GM23248 (cell line): ENCODE measurements at regions not wholly inside any gene's neighbourhood (a gene's known extent, or its start where the extent isn't known, plus 50 kb on each side); places are given as distances from the start of the nearest gene placed in this dataset.

ENCODE experiments used
- DNase-seq: peaks from one replicate; pipeline ENCODE4 v3.0.0-alpha.2; 2015
- H2AFZ ChIP-seq: fragments of 200-600 bp; sonication (generic); 2 replicates; pipeline ENCODE4 v1.6.1; 2016; ENCODE audit warnings: antibody characterized with exemption
- H3F3A ChIP-seq: fragments of 200-600 bp; sonication (generic); 2 replicates; pipeline ENCODE4 v1.6.1; 2016; ENCODE audit warnings: mild to moderate bottlenecking, antibody characterized with exemption, mixed run types; ENCODE audit not compliant: insufficient read depth
- H3K27ac ChIP-seq: fragments of 200-600 bp; sonication (generic); 2 replicates; pipeline ENCODE4 v1.5.1; 2016; ENCODE audit warnings: mild to moderate bottlenecking
- H3K27me3 ChIP-seq: fragments of 200-600 bp; sonication (generic); replicated peaks from 2 replicates; pipeline ENCODE4 v1.6.1; 2016; ENCODE audit warnings: mild to moderate bottlenecking; ENCODE audit not compliant: insufficient read depth
- H3K36me3 ChIP-seq: fragments of 200-600 bp; sonication (generic); 2 replicates; pipeline ENCODE4 v1.6.1; 2016; ENCODE audit warnings: low read depth, mild to moderate bottlenecking
- H3K4me1 ChIP-seq: fragments of 200-600 bp; sonication (generic); 2 replicates; pipeline ENCODE4 v1.6.1; 2016; ENCODE audit warnings: mild to moderate bottlenecking; ENCODE audit not compliant: insufficient read depth
- H3K4me2 ChIP-seq: fragments of 200-600 bp; sonication (generic); one replicate; pipeline ENCODE4 v1.6.1; 2016; ENCODE audit warnings: mild to moderate bottlenecking; ENCODE audit not compliant: unreplicated experiment
- H3K4me3 ChIP-seq: fragments of 200-600 bp; sonication (generic); 2 replicates; pipeline ENCODE4 v1.5.1; 2016; ENCODE audit warnings: mild to moderate bottlenecking
- H3K79me2 ChIP-seq: fragments of 200-600 bp; sonication (generic); 2 replicates; pipeline ENCODE4 v1.6.1; 2016; ENCODE audit warnings: mild to moderate bottlenecking; ENCODE audit not compliant: insufficient read depth
- H3K9ac ChIP-seq: fragments of 200-600 bp; sonication (generic); 2 replicates; pipeline ENCODE4 v1.6.1; 2016; ENCODE audit warnings: mild to moderate bottlenecking
- H3K9me2 ChIP-seq: fragments of 200-600 bp; sonication (generic); 2 replicates; pipeline ENCODE4 v1.6.1; 2016; ENCODE audit warnings: mixed run types, mild to moderate bottlenecking, moderate library complexity; ENCODE audit not compliant: insufficient read depth
- H3K9me3 ChIP-seq: fragments of 200-600 bp; sonication (generic); one replicate; pipeline ENCODE4 v1.6.1; 2017; ENCODE audit warnings: low read depth
- H4K20me1 ChIP-seq: fragments of 200-600 bp; sonication (generic); 2 replicates; pipeline ENCODE4 v1.6.0; 2016; ENCODE audit not compliant: insufficient read depth
- EZH2 ChIP-seq: fragments of 200-600 bp; sonication (generic); IDR thresholded peaks from 2 replicates; pipeline ENCODE4 v1.6.1; 2018; ENCODE audit warnings: antibody characterized with exemption, mild to moderate bottlenecking; ENCODE audit not compliant: insufficient read depth, poor library complexity, severe bottlenecking
- EZH2phosphoT487 ChIP-seq: fragments of 200-600 bp; sonication (generic); IDR thresholded peaks from 2 replicates; pipeline ENCODE4 v1.6.1; 2018; ENCODE audit warnings: antibody characterized with exemption, moderate library complexity, mild to moderate bottlenecking, low read depth; ENCODE audit not compliant: insufficient read depth
- WGBS, 2 experiments: methylation state at CpG; one replicate each; pipeline ENCODE4 v1.1.6; 2015 to 2017; ENCODE audit warnings: low lambda C conversion rate in 2 of 2, low coverage in 1 of 2; ENCODE audit errors: missing lambda C conversion rate in 2 of 2; 5-methylcytosine and 5-hydroxymethylcytosine counted together
- in situ Hi-C: fragments of 300-500 bp; cut with MboI; formaldehyde crosslinking; loops from 2 replicates; pipeline ENCODE4 v1.15.0; 2020

DNA sequence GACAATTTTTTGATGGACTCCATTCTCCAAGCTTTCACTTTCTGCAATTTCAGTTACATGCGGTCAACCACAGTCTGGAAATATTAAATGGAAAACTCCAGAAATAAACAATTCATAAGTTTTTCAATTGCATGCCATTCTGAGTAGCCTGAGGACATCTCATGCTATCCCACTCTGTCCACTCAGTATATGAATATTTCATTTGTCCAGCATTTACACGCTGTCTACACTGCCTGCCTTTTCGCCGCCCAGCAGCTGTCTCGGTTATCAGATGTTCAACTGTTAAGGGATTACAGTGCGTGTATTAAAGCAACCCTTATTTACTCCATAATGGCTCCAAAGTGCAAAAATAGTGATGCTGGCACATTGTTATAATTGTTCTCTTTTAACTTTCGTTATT is 116.3 kb downstream of the ADSS2 start:
- no peak overlapping the region for H3K4me3 ChIP-seq
- H2AFZ ChIP-seq, result no peak overlapping the region
- H4K20me1 ChIP-seq, result no peaks in the 10 kb centered on the region
- in situ Hi-C loops, result no loop called here
- no peaks in the 10 kb centered on the region for H3K79me2 ChIP-seq
- no peak overlapping the region for H3K4me2 ChIP-seq
- no peaks in the 10 kb centered on the region for H3K36me3 ChIP-seq
- no peak for TF ChIP-seq EZH2
- no peak for DNase-seq
- no peaks in the 10 kb centered on the region for H3K27me3 ChIP-seq
- H3K9me3 ChIP-seq, result no peaks in the 10 kb centered on the region
- H3K9me2 ChIP-seq, result no peaks in the 10 kb centered on the region
- no peak overlapping the region for H3K27ac ChIP-seq
- H3K9ac ChIP-seq, result no peak overlapping the region
- no peaks in the 10 kb centered on the region for H3K4me1 ChIP-seq
- no peaks in the 10 kb centered on the region for H3F3A ChIP-seq
- WGBS, 2 experiments, result 80 to 98% methylated on average over 6 to 7 of the region's 7 CpGs

DNA sequence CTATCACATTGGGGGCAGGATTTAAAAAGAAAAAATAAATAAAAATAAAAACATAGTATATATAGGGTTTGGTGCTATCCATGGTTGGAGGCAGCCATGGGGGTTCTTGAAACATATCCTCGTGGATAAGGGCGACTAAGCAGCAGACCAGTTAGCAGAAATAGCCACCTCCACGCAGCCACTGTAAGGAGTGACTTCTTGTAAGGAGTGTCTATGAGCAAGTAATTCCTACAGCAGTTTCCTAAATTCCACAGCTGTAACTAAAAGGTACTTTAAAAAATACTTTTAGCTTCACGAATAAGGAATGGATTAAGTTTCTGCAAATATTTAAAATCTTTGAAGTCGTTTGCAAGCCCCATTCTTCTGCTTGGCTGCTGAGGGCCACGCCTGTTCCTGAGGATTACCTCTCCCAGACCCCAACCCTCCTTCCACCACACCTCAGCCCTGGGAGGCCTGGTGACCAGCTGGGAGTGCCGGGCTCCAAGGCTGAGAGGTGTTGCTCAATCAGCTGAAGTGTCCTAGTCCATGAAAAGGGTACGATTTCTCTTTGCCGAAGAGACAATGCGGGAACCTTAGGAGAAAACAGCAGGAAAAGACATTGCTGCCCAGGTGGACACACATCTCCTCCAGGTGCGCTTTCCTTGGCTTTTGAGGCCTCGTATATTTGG is 115.3 kb downstream of the ADSS2 start:
- in situ Hi-C loops, result no loop called here
- Histone ChIP-seq H3K4me3 (no peak overlapping the region), H3K79me2 (no peaks in the 10 kb centered on the region), H3K27me3 (no peaks in the 10 kb centered on the region), H3K9me3 (no peaks in the 10 kb centered on the region), H4K20me1 (no peaks in the 10 kb centered on the region), H3K27ac (no peak overlapping the region), H3K4me1 (peaks cover 1% of the 10 kb centered on the region; the same call in 1 of the 2 replicates), H3K4me2 (no peak overlapping the region), H3K36me3 (no peaks in the 10 kb centered on the region), H3K9me2 (no peaks in the 10 kb centered on the region), H3F3A (no peaks in the 10 kb centered on the region), H3K9ac (no peak overlapping the region), H2AFZ (no peak overlapping the region)
- DNase-seq, result no peak
- TF ChIP-seq EZH2 (no peak), EZH2phosphoT487 (no peak)
- WGBS, 2 experiments, result 82 to 88% methylated on average over 9 to 12 of the region's 12 CpGs

GRCh38 chr1:244337839-244338238 is 113.9 kb downstream of the ADSS2 start:
- H3K27me3 ChIP-seq, result no peaks in the 10 kb centered on the region
- H3F3A ChIP-seq, result no peaks in the 10 kb centered on the region
- DNase-seq, result no peak
- no peak overlapping the region for H2AFZ ChIP-seq
- peaks cover 4% of the 10 kb centered on the region; the same call in 1 of the 2 replicates for H3K4me1 ChIP-seq
- no peaks in the 10 kb centered on the region for H4K20me1 ChIP-seq
- TF ChIP-seq EZH2 (no peak), EZH2phosphoT487 (no peak)
- H3K4me2 ChIP-seq, result no peak overlapping the region
- H3K27ac ChIP-seq, result no peak overlapping the region
- H3K4me3 ChIP-seq, result no peak overlapping the region
- no peaks in the 10 kb centered on the region for H3K9me3 ChIP-seq
- no peaks in the 10 kb centered on the region for H3K9me2 ChIP-seq
- in situ Hi-C loops, result no loop called here
- no peaks in the 10 kb centered on the region for H3K36me3 ChIP-seq
- H3K9ac ChIP-seq, result no peak overlapping the region
- 95 to 96% methylated on average over 3 of the region's 3 CpGs for WGBS, 2 experiments
- no peaks in the 10 kb centered on the region for H3K79me2 ChIP-seq

- no peak for DNase-seq
- TF ChIP-seq EZH2phosphoT487 (no peak), EZH2 (no peak)
- H3K9ac ChIP-seq, result no peak overlapping the region
- H3K79me2 ChIP-seq, result no peaks in the 10 kb centered on the region
- H3K36me3 ChIP-seq, result no peaks in the 10 kb centered on the region
- WGBS, 2 experiments, result 81 to 82% methylated on average over 11 of the region's 11 CpGs
- peaks cover 4% of the 10 kb centered on the region; the same call in 1 of the 2 replicates for H3K4me1 ChIP-seq
- H3K9me2 ChIP-seq, result no peaks in the 10 kb centered on the region
- H2AFZ ChIP-seq, result no peak overlapping the region
- in situ Hi-C loops, result no loop called here
- H3K9me3 ChIP-seq, result no peaks in the 10 kb centered on the region
- H3K4me2 ChIP-seq, result no peak overlapping the region
- H3K27me3 ChIP-seq, result no peaks in the 10 kb centered on the region
- no peaks in the 10 kb centered on the region for H4K20me1 ChIP-seq
- no peak overlapping the region for H3K27ac ChIP-seq
- H3K4me3 ChIP-seq, result no peak overlapping the region
- no peaks in the 10 kb centered on the region for H3F3A ChIP-seq
These were observed 112.5 kb downstream of the ADSS2 start for GRCh38 chr1:244339073-244339692.
